Activated CD4-positive, alpha-beta memory T cell treated with anti-CD3 and anti-CD28 coated beads, Interleukin-2, amount 10 ng/mL, durations not matched to agents 7 days and 5 days (primary cell): ENCODE measurements at regions not wholly inside any gene's neighbourhood (a gene's known extent, or its start where the extent isn't known, plus 50 kb on each side); places are given as distances from the start of the nearest gene placed in this dataset.

Experiments
- CTCF ChIA-PET: fragments of 350-600 bp; sonication (Branson Sonifier 250); formaldehyde crosslinking; loops from one replicate; lab custom pipeline; 2021; ENCODE audit warnings: antibody characterized with exemption, inconsistent platforms; lab: Charles Lee
- POLR2A ChIA-PET: fragments of 350-600 bp; sonication (Branson Sonifier 250); formaldehyde crosslinking; loops from one replicate; lab custom pipeline; 2021; ENCODE audit warnings: antibody characterized with exemption; lab: Charles Lee
- DNase-seq: peaks from one replicate; pipeline ENCODE4 v3.0.0-alpha.2; 2020
- H3K27ac Mint-ChIP-seq: one replicate; pipeline ENCODE4 v1.8.0; 2021; ENCODE audit warnings: mild to moderate bottlenecking, mixed read lengths
- H3K27me3 Mint-ChIP-seq: one replicate; pipeline ENCODE4 v1.8.0; 2021; ENCODE audit warnings: mixed read lengths
- H3K36me3 Mint-ChIP-seq: one replicate; pipeline ENCODE4 v1.8.0; 2021; ENCODE audit warnings: low read depth, mixed read lengths
- H3K4me1 Mint-ChIP-seq: one replicate; pipeline ENCODE4 v1.8.0; 2021; ENCODE audit warnings: mixed read lengths
- H3K4me3 Mint-ChIP-seq: one replicate; pipeline ENCODE4 v1.8.0; 2021; ENCODE audit warnings: mild to moderate bottlenecking, mixed read lengths
- H3K9me3 Mint-ChIP-seq: one replicate; pipeline ENCODE4 v1.8.0; 2021; ENCODE audit warnings: mixed read lengths

DNA sequence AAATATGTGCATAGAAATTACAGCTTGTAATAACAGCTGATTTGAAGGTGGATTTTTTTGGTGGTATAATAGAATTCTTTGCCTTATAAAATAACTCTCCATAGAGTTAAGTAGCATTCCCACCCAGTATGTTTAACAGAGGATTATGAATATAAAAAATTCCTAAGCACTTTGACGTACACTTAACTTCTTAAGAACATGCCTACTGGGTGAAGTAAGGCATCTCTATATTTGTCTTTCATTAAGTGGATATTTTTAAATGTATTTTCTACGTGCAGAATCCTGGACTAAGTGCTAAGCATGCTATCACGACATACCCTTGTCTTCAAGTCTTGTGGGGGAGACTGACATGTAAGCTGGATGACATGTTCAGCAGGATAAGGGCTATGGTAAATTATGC is 217.7 kb upstream of the BMPER start:
- peaks cover 3% of the 10 kb centered on the region for H3K9me3 Mint-ChIP-seq
- H3K27me3 Mint-ChIP-seq, result no peaks in the 10 kb centered on the region
- H3K4me3 Mint-ChIP-seq, result no peak overlapping the region
- no peak for DNase-seq
- ChIA-PET CTCF (no interaction called here), POLR2A (no interaction called here)
- no peaks in the 10 kb centered on the region for H3K4me1 Mint-ChIP-seq
- H3K27ac Mint-ChIP-seq, result no peak overlapping the region
- no peaks in the 10 kb centered on the region for H3K36me3 Mint-ChIP-seq

DNA sequence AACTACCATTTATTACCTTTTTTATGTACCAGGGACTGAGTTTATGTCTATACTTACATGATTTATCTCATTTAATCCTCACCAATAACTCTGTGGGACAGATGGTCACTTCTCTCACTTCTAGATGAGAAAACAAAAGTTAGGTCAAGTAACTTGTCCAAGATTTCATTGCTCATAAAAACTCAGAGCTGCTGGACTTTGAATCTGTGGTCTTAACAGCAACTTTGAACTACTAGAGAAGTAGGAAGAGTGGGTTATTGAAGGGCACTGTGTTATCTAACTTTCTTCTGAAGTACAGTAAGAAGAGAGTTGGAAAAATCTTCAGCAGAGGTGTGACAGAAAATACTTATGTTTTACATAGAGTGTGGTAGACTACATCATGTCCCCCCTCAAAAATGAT is 214.2 kb upstream of the BMPER start:
- H3K36me3 Mint-ChIP-seq, result no peaks in the 10 kb centered on the region
- H3K27ac Mint-ChIP-seq, result no peak overlapping the region
- H3K9me3 Mint-ChIP-seq, result no peaks in the 10 kb centered on the region

DNA sequence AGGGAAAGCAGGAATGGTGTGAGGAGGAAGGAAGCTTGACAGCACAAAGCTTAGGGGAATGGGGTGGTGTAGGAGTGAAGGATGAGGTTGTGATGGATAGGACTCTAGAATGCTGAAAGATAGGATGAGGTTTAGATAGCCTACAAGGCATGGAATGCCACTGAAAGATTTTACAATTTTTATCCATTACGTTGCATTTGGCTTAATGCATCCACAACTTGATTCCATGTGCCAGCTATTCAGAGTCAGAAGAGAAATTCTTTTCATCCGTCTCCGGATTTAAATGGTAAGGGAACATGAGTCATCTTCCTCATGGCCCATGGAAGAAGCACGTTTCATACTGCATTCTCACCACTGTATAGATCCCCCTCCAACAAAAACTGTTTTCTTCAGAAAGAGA is 212.4 kb upstream of the BMPER start:
- no peaks in the 10 kb centered on the region for H3K27me3 Mint-ChIP-seq
- ChIA-PET POLR2A (no interaction called here), CTCF (no interaction called here)
- H3K27ac Mint-ChIP-seq, result no peak overlapping the region
- no peak overlapping the region for H3K4me3 Mint-ChIP-seq
- DNase-seq, result no peak
- H3K9me3 Mint-ChIP-seq, result no peaks in the 10 kb centered on the region
- H3K36me3 Mint-ChIP-seq, result no peaks in the 10 kb centered on the region
- no peaks in the 10 kb centered on the region for H3K4me1 Mint-ChIP-seq

More for the DNA sequence above, 214.2 kb upstream of the BMPER start:
- POLR2A ChIA-PET, result no interaction called here
- no peaks in the 10 kb centered on the region for H3K4me1 Mint-ChIP-seq
- no peaks in the 10 kb centered on the region for H3K27me3 Mint-ChIP-seq
- DNase-seq, result no peak
- CTCF ChIA-PET, result no interaction called here
- H3K4me3 Mint-ChIP-seq, result no peak overlapping the region

DNA sequence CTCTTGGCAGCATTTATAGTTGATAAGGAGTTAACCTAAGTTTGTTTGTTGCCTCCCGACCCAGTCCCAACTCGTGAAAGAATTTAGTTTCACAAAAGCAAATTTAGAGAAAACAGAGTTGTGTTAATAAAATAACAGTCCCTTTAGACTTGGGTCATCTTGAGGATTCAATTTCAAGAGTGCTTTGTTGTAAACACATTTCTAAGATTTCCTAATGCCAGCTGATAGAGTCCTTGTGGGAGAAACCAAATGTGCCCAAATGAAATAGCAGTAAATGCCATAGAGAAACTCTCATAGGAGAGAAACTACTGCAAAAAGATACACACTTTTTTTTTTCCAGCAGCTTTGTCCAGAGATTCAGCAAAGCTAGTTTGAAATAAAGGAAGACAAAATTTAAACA is 211.3 kb upstream of the BMPER start:
- Mint-ChIP-seq H3K27ac (no peak overlapping the region), H3K4me1 (no peaks in the 10 kb centered on the region), H3K4me3 (no peak overlapping the region), H3K9me3 (peaks cover 5% of the 10 kb centered on the region), H3K27me3 (no peaks in the 10 kb centered on the region), H3K36me3 (no peaks in the 10 kb centered on the region)
- ChIA-PET CTCF (no interaction called here), POLR2A (no interaction called here)
- DNase-seq, result no peak

DNA sequence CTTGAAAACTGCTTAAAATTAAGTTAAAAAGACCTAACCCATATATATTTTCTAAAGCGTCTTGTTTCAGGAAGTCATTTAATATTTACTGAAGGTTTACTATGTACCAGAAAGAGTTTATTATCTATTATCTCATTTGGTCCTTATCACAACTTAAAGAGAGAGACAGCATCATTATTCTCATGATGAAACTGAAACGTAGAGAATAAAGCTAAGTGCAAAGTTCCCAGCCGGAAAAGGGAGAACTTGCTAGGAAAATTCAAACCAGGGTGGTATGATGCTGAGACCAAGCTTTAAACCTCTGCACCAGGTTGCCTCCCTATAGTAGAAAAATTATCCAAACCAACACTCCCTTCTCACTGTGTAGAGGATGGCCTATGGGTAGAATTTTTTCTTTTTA is 207.7 kb upstream of the BMPER start:
- H3K36me3 Mint-ChIP-seq, result no peaks in the 10 kb centered on the region
- no peak for DNase-seq
- ChIA-PET CTCF (no interaction called here), POLR2A (no interaction called here)
- no peaks in the 10 kb centered on the region for H3K4me1 Mint-ChIP-seq
- H3K27me3 Mint-ChIP-seq, result no peaks in the 10 kb centered on the region
- peaks cover 35% of the 10 kb centered on the region for H3K9me3 Mint-ChIP-seq
- no peak overlapping the region for H3K27ac Mint-ChIP-seq
- no peak overlapping the region for H3K4me3 Mint-ChIP-seq

DNA sequence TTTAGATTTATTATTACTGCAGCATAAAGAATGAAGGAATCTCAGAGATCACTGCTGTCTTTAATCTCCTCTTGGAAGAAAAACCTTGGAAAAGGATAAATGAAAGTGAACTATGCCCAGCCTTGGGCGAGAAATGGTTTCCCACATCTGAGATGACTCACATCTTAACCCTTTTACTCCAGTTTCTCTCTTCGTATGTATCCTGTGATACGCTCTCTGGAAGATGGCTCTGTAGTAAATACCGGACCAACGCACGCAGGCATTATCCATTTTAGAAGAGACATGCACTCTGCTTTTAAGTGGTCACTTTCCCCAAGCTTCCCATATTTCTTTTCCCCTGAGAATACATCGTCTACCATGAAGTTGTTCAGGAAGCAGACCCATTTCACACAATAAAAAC is 207.3 kb upstream of the BMPER start:
- Mint-ChIP-seq H3K36me3 (no peaks in the 10 kb centered on the region), H3K9me3 (peaks cover 36% of the 10 kb centered on the region), H3K27me3 (no peaks in the 10 kb centered on the region), H3K27ac (no peak overlapping the region), H3K4me3 (no peak overlapping the region), H3K4me1 (no peaks in the 10 kb centered on the region)
- ChIA-PET CTCF (no interaction called here), POLR2A (no interaction called here)
- no peak for DNase-seq

DNA sequence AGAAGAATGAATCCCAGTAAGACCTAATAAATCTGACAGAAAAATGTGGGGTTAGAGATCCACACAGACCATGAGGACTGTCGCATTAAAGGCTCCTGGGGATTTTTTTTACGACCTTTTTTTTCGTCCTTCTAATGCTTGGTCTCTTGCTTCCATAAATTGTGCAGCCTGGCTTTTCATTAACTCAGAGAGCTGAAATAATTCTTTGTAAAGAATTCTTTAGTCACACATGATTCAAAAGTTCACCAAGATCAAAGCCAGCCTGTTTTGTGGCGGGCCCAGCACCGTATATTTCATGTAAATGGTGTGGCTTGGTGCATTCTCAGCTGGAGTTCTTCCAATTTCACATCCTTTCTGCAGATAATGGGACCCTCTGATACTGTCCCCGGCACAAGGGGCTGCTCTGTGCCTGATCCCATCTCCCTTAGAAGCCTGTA is 206.6 kb upstream of the BMPER start:
- H3K9me3 Mint-ChIP-seq, result peaks cover 37% of the 10 kb centered on the region
- no peaks in the 10 kb centered on the region for H3K4me1 Mint-ChIP-seq
- ChIA-PET CTCF (no interaction called here), POLR2A (no interaction called here)
- no peaks in the 10 kb centered on the region for H3K27me3 Mint-ChIP-seq
- no peak overlapping the region for H3K4me3 Mint-ChIP-seq
- H3K27ac Mint-ChIP-seq, result no peak overlapping the region
- H3K36me3 Mint-ChIP-seq, result no peaks in the 10 kb centered on the region
- no peak for DNase-seq

DNA sequence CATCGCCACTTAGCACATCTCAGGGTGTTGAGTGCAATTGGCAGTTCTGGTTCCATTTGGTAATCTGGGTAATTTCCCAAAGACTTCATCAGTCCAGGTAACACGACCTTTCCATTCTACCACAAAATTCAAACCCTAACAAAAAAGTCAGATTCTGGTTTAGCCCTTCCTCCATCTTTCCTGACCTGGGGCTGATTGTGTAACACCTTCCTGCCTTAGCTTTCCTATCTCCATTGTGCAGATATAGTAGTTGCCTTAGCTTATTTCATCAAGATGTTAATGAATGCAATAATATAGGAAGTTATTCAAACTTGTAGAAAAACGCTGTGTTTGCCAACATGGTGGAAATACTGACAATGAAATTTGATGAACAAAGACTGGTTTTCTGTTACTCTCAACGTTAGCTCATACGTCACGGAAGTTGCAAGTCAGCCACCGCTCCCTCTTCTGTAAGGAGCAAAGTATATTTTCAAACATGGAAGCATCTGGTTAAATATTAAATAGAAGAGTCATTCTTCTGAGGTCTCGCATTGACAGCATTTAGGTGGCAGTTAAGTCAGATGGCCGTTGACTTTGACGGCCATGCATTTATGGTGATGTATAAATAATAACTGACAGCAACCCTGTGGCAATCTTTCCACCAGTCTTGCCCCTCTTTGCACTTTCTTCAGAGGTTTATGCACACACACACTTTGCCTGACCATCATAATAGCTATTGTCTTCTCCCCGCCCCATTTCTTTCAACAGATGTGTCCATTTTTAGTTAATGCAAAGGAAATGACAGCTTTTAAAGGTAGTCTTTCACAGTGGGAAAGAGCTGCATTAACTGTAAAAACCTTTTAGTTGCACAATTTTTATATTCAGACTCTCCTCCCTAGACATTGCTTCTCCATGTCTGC is 205.1 kb upstream of the BMPER start:
- Mint-ChIP-seq H3K27me3 (no peaks in the 10 kb centered on the region), H3K4me1 (no peaks in the 10 kb centered on the region), H3K36me3 (no peaks in the 10 kb centered on the region), H3K4me3 (no peak overlapping the region), H3K9me3 (peaks cover 37% of the 10 kb centered on the region), H3K27ac (no peak overlapping the region)
- POLR2A ChIA-PET, result no interaction called here
- DNase-seq, result no peak
- CTCF ChIA-PET, result no interaction called here

DNA sequence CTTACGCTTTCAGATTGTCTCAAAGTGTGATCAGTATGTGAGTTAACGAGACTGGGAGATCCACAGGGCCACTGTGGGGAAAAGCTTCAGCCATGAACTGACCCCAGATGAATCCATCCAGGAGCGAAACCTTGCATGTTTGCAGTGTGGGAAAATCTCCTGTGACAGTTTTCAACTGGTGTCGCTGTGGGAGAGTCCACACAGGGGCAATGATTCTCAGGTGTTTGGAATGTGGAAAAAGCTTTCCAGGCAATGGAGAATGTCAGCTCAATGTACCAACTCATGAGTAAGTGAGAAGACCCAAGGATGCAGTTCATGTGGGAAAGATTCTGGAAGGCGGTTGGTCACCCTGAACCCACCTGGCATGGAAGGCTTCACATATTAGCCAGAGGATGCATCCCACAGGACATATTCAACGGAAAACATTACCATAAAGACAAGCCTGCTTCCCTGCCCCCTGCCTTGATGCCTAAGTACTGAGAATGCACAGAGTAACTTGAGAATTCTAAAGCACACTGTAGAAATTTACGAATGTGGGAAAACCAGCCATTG is 204.1 kb upstream of the BMPER start:
- Mint-ChIP-seq H3K9me3 (peaks cover 37% of the 10 kb centered on the region), H3K4me3 (no peak overlapping the region), H3K36me3 (no peaks in the 10 kb centered on the region), H3K27ac (no peak overlapping the region), H3K27me3 (no peaks in the 10 kb centered on the region), H3K4me1 (no peaks in the 10 kb centered on the region)
- ChIA-PET POLR2A (no interaction called here), CTCF (no interaction called here)
- no peak for DNase-seq

DNA sequence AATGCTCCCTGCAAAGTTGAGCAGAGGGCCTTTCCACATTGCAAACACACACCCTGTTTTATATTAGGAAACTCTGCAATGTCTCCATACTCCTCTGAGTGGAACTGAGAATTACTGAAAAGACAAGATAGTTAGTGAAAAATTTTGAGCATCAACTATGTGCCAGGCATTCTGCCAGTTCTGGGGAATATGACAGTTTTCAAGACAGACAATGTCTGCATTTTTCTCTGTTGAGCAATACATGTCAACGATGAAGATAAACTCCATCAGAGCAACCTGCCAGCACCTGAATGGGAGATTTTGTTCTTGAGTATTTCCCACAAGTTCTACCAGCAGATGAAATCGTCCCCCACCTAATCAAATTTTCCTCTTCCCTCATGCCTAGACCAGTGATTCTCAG is 203.4 kb upstream of the BMPER start:
- Mint-ChIP-seq H3K36me3 (no peaks in the 10 kb centered on the region), H3K9me3 (peaks cover 37% of the 10 kb centered on the region), H3K27me3 (no peaks in the 10 kb centered on the region), H3K4me3 (no peak overlapping the region), H3K4me1 (no peaks in the 10 kb centered on the region), H3K27ac (no peak overlapping the region)
- CTCF ChIA-PET, result no interaction called here
- POLR2A ChIA-PET, result no interaction called here
- no peak for DNase-seq

DNA sequence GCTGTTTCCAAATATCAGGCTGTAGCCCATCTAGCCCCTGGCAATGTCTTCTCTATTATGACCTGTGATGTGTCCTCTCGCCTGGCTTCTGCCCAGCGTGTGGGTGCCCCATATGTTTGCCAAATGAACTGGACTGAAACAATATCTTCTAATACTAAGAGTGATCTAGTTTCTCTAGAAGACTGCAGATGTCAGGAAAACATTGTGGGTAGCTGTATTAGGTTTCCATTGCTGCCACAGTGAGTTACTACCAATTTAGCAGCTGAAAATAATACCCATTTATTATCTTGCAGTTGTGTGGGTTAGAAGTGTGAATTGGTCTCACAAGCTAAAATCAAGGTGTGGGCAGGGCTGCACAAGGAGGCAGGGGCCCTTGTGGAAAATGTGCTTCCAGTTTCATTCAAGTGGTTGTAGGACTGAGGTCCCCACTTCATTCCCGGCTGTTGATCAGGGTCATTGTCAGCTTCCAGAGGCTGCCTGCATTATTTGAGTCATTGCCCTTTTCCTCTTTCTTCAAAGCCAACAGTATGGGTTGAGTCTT is 202.8 kb upstream of the BMPER start:
- no peaks in the 10 kb centered on the region for H3K27me3 Mint-ChIP-seq
- H3K4me1 Mint-ChIP-seq, result no peaks in the 10 kb centered on the region
- ChIA-PET CTCF (no interaction called here), POLR2A (no interaction called here)
- no peak overlapping the region for H3K27ac Mint-ChIP-seq
- no peaks in the 10 kb centered on the region for H3K36me3 Mint-ChIP-seq
- DNase-seq, result no peak
- peaks cover 37% of the 10 kb centered on the region for H3K9me3 Mint-ChIP-seq
- H3K4me3 Mint-ChIP-seq, result no peak overlapping the region

DNA sequence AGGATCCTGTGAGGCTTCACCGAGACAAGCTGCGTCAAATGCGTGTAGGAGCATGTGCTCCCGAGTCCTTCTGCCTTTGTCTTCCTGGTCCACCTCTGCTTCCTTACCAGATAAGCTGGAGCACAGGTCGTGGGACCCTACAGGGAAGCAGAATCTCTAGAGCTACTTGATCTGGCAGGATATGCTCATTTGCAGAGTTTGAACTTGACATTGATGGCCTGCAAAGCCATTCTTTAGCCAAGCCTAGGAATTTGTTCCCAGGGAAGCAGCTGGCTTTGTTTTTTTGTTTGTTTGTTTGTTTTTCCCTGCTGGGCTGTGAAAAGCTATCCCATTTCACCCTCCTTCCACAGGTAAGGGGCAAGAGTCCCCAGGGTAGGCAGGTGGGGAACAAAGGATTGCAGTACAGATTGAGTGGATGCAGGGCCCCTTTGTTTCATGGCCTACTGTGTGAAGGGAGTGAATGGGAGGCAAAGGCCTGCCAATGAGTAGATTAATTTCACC is 200.0 kb upstream of the BMPER start:
- Mint-ChIP-seq H3K27ac (no peak overlapping the region), H3K27me3 (no peaks in the 10 kb centered on the region), H3K4me1 (no peaks in the 10 kb centered on the region), H3K4me3 (no peak overlapping the region), H3K36me3 (no peaks in the 10 kb centered on the region), H3K9me3 (peaks cover 23% of the 10 kb centered on the region)
- ChIA-PET CTCF (no interaction called here), POLR2A (no interaction called here)
- no peak for DNase-seq

DNA sequence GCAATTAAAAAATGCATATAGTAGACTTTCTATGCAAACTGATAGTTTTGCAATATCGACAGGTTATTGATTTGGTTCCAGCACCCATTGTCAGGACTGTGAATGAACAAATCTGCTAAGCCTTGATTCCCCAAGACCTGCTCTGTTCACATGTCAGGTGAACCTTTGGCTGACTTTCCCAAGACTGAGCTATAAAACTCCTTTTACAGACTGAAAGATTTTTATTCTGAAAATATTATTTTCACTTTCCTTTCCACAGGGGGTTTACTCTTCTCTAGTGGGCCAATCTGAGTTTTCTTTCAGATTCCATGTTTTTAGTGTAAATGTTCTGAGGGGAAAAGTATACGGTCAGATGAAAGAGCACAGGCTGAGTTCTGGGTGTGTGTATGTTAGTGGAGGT is 199.2 kb upstream of the BMPER start:
- H3K27me3 Mint-ChIP-seq, result no peaks in the 10 kb centered on the region
- ChIA-PET CTCF (no interaction called here), POLR2A (no interaction called here)
- no peaks in the 10 kb centered on the region for H3K36me3 Mint-ChIP-seq
- H3K4me1 Mint-ChIP-seq, result no peaks in the 10 kb centered on the region
- no peak for DNase-seq
- H3K4me3 Mint-ChIP-seq, result no peak overlapping the region
- peaks cover 15% of the 10 kb centered on the region for H3K9me3 Mint-ChIP-seq
- H3K27ac Mint-ChIP-seq, result no peak overlapping the region
